ENCODE measurements at regions not wholly inside any gene's neighbourhood (a gene's known extent, or its start where the extent isn't known, plus 50 kb on each side); places are given as distances from the start of the nearest gene placed in this dataset.
A peak's percentile ranks its signal among the peaks of the same experiment; 100 is the strongest.

DNA sequence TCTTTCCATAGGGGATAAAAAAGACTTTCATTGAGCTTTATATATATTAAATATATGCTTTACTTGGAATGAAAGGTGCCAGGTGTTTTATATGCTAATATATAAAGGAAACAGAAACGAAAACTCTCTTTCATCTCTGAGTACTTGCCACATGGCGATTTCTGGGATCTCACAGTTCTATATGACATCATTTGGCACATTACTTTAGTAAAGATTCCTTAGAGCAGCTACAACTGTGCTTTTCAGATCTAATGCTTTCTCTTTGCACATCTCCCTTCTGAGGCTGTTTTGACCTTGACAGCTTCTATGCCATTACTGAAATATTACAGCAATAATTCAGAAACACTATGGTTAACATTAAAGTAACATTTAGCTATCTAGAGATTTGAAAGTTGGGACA lies 1082.9 kb upstream of the CDH2 start:
- no peak for DNase-seq (ENCODE audit: low read depth)

DNA sequence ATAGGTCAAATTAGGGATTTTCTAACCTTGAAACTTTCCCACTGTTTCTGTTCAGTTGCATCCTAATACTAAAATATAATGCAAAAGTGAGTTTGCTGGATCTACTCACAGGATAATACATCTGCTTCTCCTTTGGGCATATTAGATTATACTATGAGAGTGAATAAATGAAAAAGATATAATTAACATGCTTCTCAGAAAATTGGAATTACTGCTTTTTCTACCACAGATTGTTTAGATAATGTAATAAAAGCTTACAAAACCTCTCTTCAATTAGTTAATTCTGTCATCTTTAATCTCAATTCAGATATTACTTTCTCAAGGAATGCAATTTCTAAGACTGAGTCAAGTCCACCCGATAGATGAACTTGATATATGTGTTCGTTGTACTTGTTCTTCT lies 1077.2 kb upstream of the CDH2 start:
- no peak for DNase-seq (ENCODE audit: low read depth)

- DNase-seq (ENCODE audit: low read depth), result no peak
Observed at GRCh38 chr18:29251681-29252080, 1074.8 kb upstream of the CDH2 start.

DNA sequence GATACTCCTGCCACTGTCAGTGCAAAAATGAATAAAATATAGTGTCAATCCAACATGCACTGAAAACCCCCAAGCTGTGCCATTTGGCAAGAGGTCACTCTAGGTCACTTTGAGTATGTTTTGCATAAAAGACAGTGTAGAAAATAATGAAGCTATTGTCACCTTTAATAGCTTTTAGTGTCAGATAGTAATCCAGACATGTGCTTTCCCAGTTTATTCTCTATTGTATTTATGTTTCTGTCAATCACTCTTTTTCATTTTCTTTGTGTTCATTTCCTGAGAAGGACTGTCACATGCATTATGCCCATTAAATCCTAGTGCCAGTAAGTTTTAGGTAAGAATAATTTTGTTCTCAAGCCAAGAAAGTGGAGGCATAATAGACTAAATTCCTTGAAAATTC lies 1073.9 kb upstream of the CDH2 start:
- no peak for DNase-seq (ENCODE audit: low read depth)

GRCh38 chr18:29250259-29250658 lies 1073.3 kb upstream of the CDH2 start:
- DNase-seq (ENCODE audit: low read depth), result no peak

DNA sequence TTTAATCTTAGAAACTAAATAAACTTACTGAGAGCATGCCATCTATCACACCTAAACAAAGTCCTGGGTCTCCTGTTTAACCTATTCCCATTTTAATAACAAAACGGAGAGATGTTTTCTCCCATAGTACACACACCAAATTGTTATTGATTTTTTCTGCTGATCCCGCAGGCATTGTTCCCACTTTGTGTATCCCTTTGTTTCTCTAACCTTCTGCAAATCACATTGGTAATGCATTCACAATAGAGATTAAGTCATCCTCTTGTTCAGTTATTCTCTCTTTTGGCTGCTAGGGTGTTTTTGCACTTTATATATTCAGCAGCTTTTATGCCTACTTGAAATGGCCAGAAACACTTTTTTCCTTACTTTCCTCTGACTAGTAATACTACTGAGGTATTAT lies 1071.9 kb upstream of the CDH2 start:
- DNase-seq (ENCODE audit: low read depth), result no peak

DNA sequence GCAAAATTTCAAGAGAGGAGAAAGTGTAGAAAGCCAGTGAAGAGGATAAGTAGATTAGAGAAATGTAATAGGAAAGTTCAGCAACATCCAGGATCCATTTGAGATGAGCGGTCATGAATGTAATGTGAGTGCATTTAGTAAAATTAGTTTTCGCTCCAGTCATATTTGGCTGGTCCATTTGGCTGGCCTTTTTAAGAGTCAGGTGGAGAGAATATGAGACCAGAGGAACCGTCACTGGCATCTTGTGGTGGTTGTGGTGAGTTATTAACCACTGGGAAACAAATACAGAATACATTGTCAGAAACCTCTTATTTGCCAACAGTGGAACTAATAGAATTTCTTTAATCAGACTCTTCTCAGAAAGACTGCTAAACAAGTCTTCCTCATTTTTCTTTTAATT lies 1064.3 kb upstream of the CDH2 start:
- no peak for DNase-seq (ENCODE audit: low read depth)

GRCh38 chr18:29234751-29235150 lies 1057.8 kb upstream of the CDH2 start:
- no peak for DNase-seq (ENCODE audit: low read depth)

- no peak for DNase-seq (ENCODE audit: low read depth)
Observed at GRCh38 chr18:29226213-29226612, 1049.3 kb upstream of the CDH2 start.

GRCh38 chr18:29225351-29225750 lies 1048.4 kb upstream of the CDH2 start:
- peak; percentile 3 for DNase-seq (ENCODE audit: low read depth)

GRCh38 chr18:29218091-29218490 lies 1041.2 kb upstream of the CDH2 start:
- DNase-seq (ENCODE audit: low read depth), result no peak

DNA sequence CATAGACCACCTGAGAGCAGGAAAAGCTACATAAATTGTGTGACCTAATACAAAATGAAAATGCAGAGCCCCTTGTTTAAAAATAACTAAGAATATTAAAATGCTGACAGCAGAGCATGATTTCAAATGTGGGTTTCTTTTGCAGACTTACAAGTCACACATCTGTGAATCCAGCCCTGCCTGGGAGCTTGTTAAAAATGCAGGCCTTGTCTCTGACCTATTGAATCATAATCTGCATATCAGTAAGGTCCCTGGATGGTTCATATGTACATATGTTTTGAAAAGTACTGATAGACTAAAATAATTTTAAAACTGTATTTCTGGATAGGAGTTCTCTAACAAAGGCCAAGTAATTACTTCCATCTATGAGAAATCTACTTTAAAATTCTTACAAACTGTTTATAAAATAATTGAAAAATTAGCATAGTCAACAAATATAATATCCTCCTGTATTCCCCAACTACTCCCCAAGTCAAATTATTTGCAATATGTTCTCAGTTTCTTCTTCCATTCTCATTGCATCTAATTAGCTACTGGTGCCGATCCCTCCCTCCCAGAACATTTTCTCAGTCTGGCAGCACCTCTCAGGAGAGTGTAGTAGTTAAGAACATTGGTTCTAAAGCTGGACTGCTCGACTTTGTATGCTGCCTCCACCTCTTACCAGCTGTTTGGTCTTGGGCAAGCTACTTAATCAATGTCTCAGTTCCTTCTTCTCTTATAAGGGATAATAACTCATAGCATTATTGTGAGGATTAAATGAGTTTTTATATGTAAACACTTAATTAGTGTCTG lies 1040.4 kb upstream of the CDH2 start:
- DNase-seq (ENCODE audit: low read depth), result no peak

DNA sequence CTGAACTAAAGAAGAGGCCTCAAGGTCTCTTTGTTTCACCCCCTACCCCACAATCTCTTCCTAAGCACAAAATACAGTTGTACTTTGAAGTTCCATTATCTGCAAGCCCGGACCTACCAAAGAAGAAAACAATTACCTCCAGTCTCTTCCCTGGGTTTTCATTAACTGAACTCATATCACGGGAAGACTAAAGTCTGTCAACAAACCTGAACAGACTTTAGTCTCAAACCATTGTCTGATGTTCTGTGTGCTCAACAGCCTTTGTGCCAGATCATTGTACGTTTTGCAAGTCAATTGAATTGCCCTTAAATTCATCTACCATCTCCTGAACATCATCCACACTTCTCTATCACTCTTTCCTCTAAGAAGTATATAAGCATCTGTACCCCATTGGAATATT lies 1021.9 kb upstream of the CDH2 start:
- DNase-seq (ENCODE audit: low read depth), result no peak

DNA sequence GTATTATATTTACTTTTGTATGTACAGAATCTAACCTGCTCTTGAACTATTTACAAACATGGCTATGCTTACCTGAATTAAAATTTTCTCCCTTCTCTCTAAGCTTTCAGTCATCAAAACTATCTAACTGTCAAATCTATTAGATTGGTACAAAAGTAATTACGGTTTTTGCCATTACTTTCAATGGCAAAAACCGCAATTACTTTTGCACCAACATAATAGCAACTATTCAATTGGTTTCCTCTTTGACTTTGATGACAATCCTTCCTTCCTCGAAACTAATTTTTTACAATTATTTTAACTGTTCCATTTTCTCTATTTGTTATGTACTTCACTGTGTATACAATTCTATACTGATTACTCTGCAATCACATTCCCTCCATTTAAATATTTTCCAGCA lies 1019.4 kb upstream of the CDH2 start:
- no peak for DNase-seq (ENCODE audit: low read depth)

DNA sequence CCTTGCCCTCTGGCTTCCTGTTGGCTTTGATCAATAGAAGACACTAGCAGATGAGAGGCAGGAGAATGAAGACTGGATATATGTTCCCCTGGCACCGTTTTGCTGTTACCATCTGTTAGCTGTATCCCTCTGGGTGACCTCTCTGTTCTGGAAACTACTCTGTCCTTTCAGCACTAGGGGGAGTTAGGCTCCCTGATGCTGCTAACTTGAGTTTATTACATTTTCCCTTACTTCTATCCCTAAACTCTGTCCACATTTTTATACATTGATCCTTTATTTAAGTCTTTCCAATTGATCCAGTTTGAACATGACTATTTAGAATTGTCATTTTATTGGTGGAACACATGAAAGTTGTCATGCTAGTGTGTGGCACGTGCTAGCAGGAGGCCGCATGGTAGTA lies 1014.3 kb upstream of the CDH2 start:
- DNase-seq (ENCODE audit: low read depth), result peak; percentile 13

DNA sequence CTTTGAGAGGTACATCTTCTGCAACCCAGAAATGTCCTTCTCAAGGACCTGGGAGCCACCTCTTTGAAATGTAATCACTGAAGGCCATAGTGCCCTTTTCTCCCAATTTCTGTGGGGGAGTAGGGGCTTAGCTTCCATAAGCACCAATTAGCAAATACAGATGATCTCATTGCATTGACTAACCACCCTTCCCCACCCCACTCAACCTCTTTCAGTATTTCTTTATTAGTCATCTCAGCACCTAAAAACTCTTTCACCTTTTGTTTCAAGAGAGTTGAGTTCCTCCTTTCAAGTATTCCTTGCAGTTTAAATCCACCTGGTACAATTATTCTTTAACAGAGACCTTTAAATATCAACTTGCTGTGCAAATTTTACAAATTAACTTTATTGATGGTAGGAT lies 1011.8 kb upstream of the CDH2 start:
- peak; percentile 51 for DNase-seq (ENCODE audit: low read depth)

- no peak for DNase-seq (ENCODE audit: low read depth)
Observed at GRCh38 chr18:29185801-29186200, 1008.9 kb upstream of the CDH2 start.

GRCh38 chr18:29184654-29185053 lies 1007.7 kb upstream of the CDH2 start:
- peak; percentile 31 for DNase-seq (ENCODE audit: low read depth)

GRCh38 chr18:29181151-29181901 lies 1004.4 kb upstream of the CDH2 start:
- peak; percentile 38 for DNase-seq (ENCODE audit: low read depth)

- no peak for DNase-seq (ENCODE audit: low read depth)
Observed at GRCh38 chr18:29176681-29177080, 999.8 kb upstream of the CDH2 start.

- DNase-seq (ENCODE audit: low read depth), result no peak
Observed at GRCh38 chr18:29174891-29175290, 998.0 kb upstream of the CDH2 start.

GRCh38 chr18:29172756-29173067 lies 995.8 kb upstream of the CDH2 start:
- DNase-seq (ENCODE audit: low read depth), result no peak
